Sigmoid colon (tissue), 6 donors: ENCODE measurements at regions not wholly inside any gene's neighbourhood (a gene's known extent, or its start where the extent isn't known, plus 50 kb on each side); places are given as distances from the start of the nearest gene placed in this dataset.
"Not testable (repeated sequence)": the region's sequence is repeated elsewhere in the genome, so short reads cannot be mapped to it uniquely, and the experiment has no call there.

Experiments
- DNase-seq: peaks from one replicate; pipeline ENCODE4 v3.0.0-alpha.2; 2019
- H3K27ac ChIP-seq, 4 donors: fragments of 200-600 bp; sonication (generic); one replicate each; pipeline ENCODE4 v1.5.1; 2016 to 2019; ENCODE audit warnings: mild to moderate bottlenecking in 1 of 4
- H3K27me3 ChIP-seq, 3 donors: fragments of 200-600 bp; sonication (generic); one replicate each; pipeline ENCODE4 v1.5.1; 2019; ENCODE audit warnings: mild to moderate bottlenecking in 1 of 3
- H3K36me3 ChIP-seq, 4 donors: fragments of 200-600 bp; sonication (generic); one replicate each; pipeline ENCODE4 v1.5.1; 2016 to 2019
- H3K4me1 ChIP-seq, 4 donors: fragments of 200-600 bp; sonication (generic); one replicate each; pipeline ENCODE4 v1.5.1; 2017 to 2019
- H3K4me3 ChIP-seq, 4 donors: fragments of 200-600 bp; sonication (generic); one replicate each; pipeline ENCODE4 v1.5.1; 2017 to 2019; ENCODE audit warnings: mild to moderate bottlenecking in 2 of 4, moderate library complexity in 1 of 4
- H3K9me3 ChIP-seq, 4 donors: fragments of 200-600 bp in 3 of 4; sonication (generic) in 3 of 4; one replicate each; pipeline versions ENCODE4 v1.5.1 to v1.6.1; 2013 to 2019
- EP300 ChIP-seq, 4 donors: sonication (generic); formaldehyde crosslinking; IDR thresholded peaks; one replicate each; pipeline ENCODE4 v1.6.1; 2017; ENCODE audit warnings: antibody characterized with exemption in 4 of 4
- POLR2A ChIP-seq, 2 donors: fragments of 450-650 bp; IDR thresholded peaks; one replicate each; pipeline ENCODE4 v1.6.1; 2016; ENCODE audit warnings: antibody characterized with exemption in 2 of 2, mild to moderate bottlenecking in 2 of 2, moderate library complexity in 2 of 2
- POLR2AphosphoS5 ChIP-seq, 4 donors: sonication (generic); formaldehyde crosslinking; IDR thresholded peaks; one replicate each; pipeline ENCODE4 v1.6.1; 2017; ENCODE audit warnings: antibody characterized with exemption in 4 of 4
- WGBS, 2 donors: extraction: QIAGEN DNeasy Blood & Tissue Kit; methylation state at CpG; one replicate each; pipeline ENCODE4 v1.1.7; 2013; 5-methylcytosine and 5-hydroxymethylcytosine counted together
- intact Hi-C: fragments of 100-400 bp; cut with DNase I; formaldehyde crosslinking; loops from one replicate; pipeline ENCODE4 v1.15.1; 2023
- TF ChIP-seq, protein P1 (sequence below), 4 experiments: fragments of 450-650 bp in 3 of 4; fragments of 200-600 bp in 1 of 4; IDR thresholded peaks; one replicate each; pipeline ENCODE4 v1.5.1; 2016 to 2019; ENCODE audit warnings: antibody characterized with exemption in 4 of 4, mild to moderate bottlenecking in 3 of 4, moderate library complexity in 2 of 4
- donor health status: healthy with polysubstance abuse.
- donor health status: healthy.

GRCh38 chr2:83368916-83369315 is 1090.2 kb downstream of the SUCLG1 start:
- Histone ChIP-seq H3K27me3 (no peaks in the 10 kb centered on the region), H3K4me1 (no peaks in the 10 kb centered on the region), H3K9me3 (no peaks in the 10 kb centered on the region), H3K4me3 (no peak overlapping the region), H3K27ac (no peak overlapping the region), H3K36me3 (no peaks in the 10 kb centered on the region)
- 68 to 80% methylated on average over 3 of the region's 3 CpGs for WGBS, 2 donors
- TF ChIP-seq POLR2A (IDR thresholded peaks at IDR 0.05) (no peak), EP300 (IDR thresholded peaks at IDR 0.05) (no peak), POLR2AphosphoS5 (IDR thresholded peaks at IDR 0.05) (no peak)
- TF ChIP-seq, protein P1, sequence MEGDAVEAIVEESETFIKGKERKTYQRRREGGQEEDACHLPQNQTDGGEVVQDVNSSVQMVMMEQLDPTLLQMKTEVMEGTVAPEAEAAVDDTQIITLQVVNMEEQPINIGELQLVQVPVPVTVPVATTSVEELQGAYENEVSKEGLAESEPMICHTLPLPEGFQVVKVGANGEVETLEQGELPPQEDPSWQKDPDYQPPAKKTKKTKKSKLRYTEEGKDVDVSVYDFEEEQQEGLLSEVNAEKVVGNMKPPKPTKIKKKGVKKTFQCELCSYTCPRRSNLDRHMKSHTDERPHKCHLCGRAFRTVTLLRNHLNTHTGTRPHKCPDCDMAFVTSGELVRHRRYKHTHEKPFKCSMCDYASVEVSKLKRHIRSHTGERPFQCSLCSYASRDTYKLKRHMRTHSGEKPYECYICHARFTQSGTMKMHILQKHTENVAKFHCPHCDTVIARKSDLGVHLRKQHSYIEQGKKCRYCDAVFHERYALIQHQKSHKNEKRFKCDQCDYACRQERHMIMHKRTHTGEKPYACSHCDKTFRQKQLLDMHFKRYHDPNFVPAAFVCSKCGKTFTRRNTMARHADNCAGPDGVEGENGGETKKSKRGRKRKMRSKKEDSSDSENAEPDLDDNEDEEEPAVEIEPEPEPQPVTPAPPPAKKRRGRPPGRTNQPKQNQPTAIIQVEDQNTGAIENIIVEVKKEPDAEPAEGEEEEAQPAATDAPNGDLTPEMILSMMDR (IDR thresholded peaks at IDR 0.05), result no peak
- intact Hi-C loops, result no loop called here
- no peak for DNase-seq

DNA sequence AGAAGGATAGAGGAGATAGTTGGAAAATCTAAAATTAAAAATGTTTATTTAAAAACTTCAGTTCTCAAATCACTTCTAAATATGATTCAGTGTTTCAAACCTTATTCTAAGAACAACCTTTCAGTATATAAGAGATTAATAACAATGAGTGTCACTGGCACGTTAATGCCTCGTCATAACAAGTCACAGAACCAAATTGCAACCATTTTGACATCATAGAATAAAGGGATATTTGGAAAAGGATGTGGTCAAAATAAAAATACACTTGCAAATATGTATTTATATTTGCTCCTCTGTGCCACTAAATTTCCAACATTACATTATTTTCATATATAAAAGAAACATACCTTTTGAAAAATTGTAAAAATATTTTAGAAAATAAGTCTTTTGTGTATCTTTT is 1090.6 kb downstream of the SUCLG1 start:
- no peak for DNase-seq
- Histone ChIP-seq H3K27me3 (no peaks in the 10 kb centered on the region), H3K4me1 (no peaks in the 10 kb centered on the region), H3K4me3 (no peak overlapping the region), H3K36me3 (no peaks in the 10 kb centered on the region), H3K27ac (no peak overlapping the region), H3K9me3 (no peaks in the 10 kb centered on the region)
- intact Hi-C loops, result no loop called here
- TF ChIP-seq EP300 (IDR thresholded peaks at IDR 0.05), result no peak
- no peak for TF ChIP-seq POLR2A (IDR thresholded peaks at IDR 0.05)
- no peak for TF ChIP-seq POLR2AphosphoS5 (IDR thresholded peaks at IDR 0.05)
- TF ChIP-seq, protein P1 (IDR thresholded peaks at IDR 0.05), result no peak
- WGBS, 2 donors, result 70 to 81% methylated on average over 2 of the region's 2 CpGs

GRCh38 chr2:83365476-83365875 is 1093.6 kb downstream of the SUCLG1 start:
- no peaks in the 10 kb centered on the region for H3K36me3 ChIP-seq
- no peaks in the 10 kb centered on the region for H3K9me3 ChIP-seq
- no peak for TF ChIP-seq EP300 (IDR thresholded peaks at IDR 0.05)
- TF ChIP-seq POLR2A (IDR thresholded peaks at IDR 0.05), result no peak
- TF ChIP-seq, protein P1 (IDR thresholded peaks at IDR 0.05), result no peak
- TF ChIP-seq POLR2AphosphoS5 (IDR thresholded peaks at IDR 0.05), result no peak
- H3K27me3 ChIP-seq, result no peaks in the 10 kb centered on the region
- H3K27ac ChIP-seq, result no peak overlapping the region
- no peaks in the 10 kb centered on the region for H3K4me1 ChIP-seq
- no peak for DNase-seq
- intact Hi-C loops, result no loop called here
- H3K4me3 ChIP-seq, result no peak overlapping the region

DNA sequence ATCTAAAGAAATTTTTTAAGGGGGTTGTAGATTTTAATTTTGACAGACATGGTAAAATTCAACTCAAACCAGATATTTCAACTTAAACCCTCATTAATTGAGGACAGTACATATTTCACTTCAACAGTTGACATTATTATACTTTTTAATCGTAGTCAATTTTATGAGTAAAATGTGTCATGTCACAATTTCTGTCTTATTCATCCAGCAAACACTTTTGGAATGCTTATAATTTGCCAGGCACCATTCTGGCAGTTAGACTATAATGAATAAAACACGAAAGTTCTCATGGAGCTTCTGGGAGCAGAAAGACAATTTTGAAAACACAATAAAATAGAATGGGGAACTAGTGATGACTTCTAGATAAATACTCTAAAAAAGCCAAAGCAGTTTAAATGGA is 1094.8 kb downstream of the SUCLG1 start:
- H3K27ac ChIP-seq, result no peak overlapping the region
- intact Hi-C loops, result no loop called here
- WGBS, 2 donors, result 77 to 78% methylated on average over 2 of the region's 2 CpGs

DNA sequence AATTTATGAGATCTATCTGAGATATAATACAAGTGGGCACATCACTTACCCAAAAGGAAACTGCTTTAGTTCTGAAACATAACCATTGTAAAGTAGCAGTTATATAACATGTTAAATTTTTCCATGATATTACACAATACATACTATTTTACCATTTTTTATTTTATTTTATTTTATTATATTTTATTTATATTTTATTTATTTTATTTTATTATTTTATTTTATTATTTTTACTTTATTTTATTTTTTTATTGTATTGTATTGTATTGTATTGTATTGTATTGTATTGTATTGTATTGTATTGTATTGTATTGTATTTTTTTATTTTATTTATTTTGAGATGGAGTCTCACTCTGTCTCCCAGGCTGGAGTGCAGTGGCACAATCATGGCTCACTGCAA is 1095.9 kb downstream of the SUCLG1 start:
- H3K27ac ChIP-seq, H3K4me3 ChIP-seq, H3K36me3 ChIP-seq, H3K9me3 ChIP-seq, H3K27me3 ChIP-seq, DNase-seq, H3K4me1 ChIP-seq, intact Hi-C loops: not testable (repeated sequence)

More for the DNA sequence above, 1094.8 kb downstream of the SUCLG1 start:
- Histone ChIP-seq H3K9me3 (no peaks in the 10 kb centered on the region), H3K4me3 (no peak overlapping the region), H3K36me3 (no peaks in the 10 kb centered on the region), H3K27me3 (no peaks in the 10 kb centered on the region), H3K4me1 (no peaks in the 10 kb centered on the region)
- TF ChIP-seq POLR2A (IDR thresholded peaks at IDR 0.05) (no peak), EP300 (IDR thresholded peaks at IDR 0.05) (no peak), POLR2AphosphoS5 (IDR thresholded peaks at IDR 0.05) (no peak)
- TF ChIP-seq, protein P1 (IDR thresholded peaks at IDR 0.05), result no peak
- DNase-seq, result no peak
